Karpas-422 (cell line): ENCODE measurements at regions not wholly inside any gene's neighbourhood (a gene's known extent, or its start where the extent isn't known, plus 50 kb on each side); places are given as distances from the start of the nearest gene placed in this dataset.

Experiments
- DNase-seq: peaks from one replicate; pipeline ENCODE4 v3.0.0-alpha.2; 2015
- H2AFZ ChIP-seq: fragments of 200-600 bp; sonication (generic); 2 replicates; pipeline ENCODE4 v1.6.1; 2014; ENCODE audit warnings: antibody characterized with exemption, low read length, mixed read lengths
- H3K27ac ChIP-seq: fragments of 200-600 bp; sonication (generic); 2 replicates; pipeline ENCODE4 v1.5.1; 2014; ENCODE audit warnings: mild to moderate bottlenecking, low read length, moderate library complexity
- H3K27me3 ChIP-seq: fragments of 200-600 bp; sonication (generic); 2 replicates; pipeline ENCODE4 v1.6.1; 2014; ENCODE audit warnings: low read length, mixed read lengths
- H3K36me3 ChIP-seq: fragments of 200-600 bp; sonication (generic); 2 replicates; pipeline ENCODE4 v1.6.1; 2014; ENCODE audit warnings: low read length, mixed read lengths; ENCODE audit not compliant: insufficient read depth
- H3K4me1 ChIP-seq: fragments of 200-600 bp; sonication (generic); 2 replicates; pipeline ENCODE4 v1.6.1; 2014; ENCODE audit warnings: mild to moderate bottlenecking, low read length, mixed read lengths
- H3K4me2 ChIP-seq: fragments of 200-600 bp; sonication (generic); 2 replicates; pipeline ENCODE4 v1.6.1; 2014; ENCODE audit warnings: low read length, low read depth, mild to moderate bottlenecking; ENCODE audit not compliant: poor library complexity, severe bottlenecking
- H3K4me3 ChIP-seq: fragments of 200-600 bp; sonication (generic); 2 replicates; pipeline ENCODE4 v1.5.1; 2014; ENCODE audit warnings: mild to moderate bottlenecking, antibody characterized with exemption, low read length, mixed read lengths
- H3K79me2 ChIP-seq: fragments of 200-600 bp; sonication (generic); 2 replicates; pipeline ENCODE4 v1.6.1; 2014; ENCODE audit warnings: mild to moderate bottlenecking, low read length, mixed read lengths
- H3K9ac ChIP-seq: fragments of 200-600 bp; sonication (generic); 2 replicates; pipeline ENCODE4 v1.6.0; 2014; ENCODE audit warnings: low read length
- H3K9me2 ChIP-seq: fragments of 200-600 bp; sonication (generic), shearing (Covaris generic); replicated peaks from 2 replicates; pipeline ENCODE4 v1.6.0; 2014; ENCODE audit warnings: mild to moderate bottlenecking, low read length, moderate library complexity; ENCODE audit not compliant: insufficient read depth
- H3K9me3 ChIP-seq: fragments of 300-700, 200-600 bp; sonication (generic); 2 replicates; pipeline ENCODE4 v1.6.1; 2014; ENCODE audit warnings: low read length, mixed read lengths
- H4K20me1 ChIP-seq: fragments of 200-600 bp; sonication (generic); 2 replicates; pipeline ENCODE4 v1.6.1; 2014; ENCODE audit warnings: mild to moderate bottlenecking, antibody characterized with exemption, low read length, low read depth; ENCODE audit not compliant: insufficient read depth

GRCh38 chr9:26373616-26374015 lies 519.0 kb downstream of the CAAP1 start:
- no peak overlapping the region for H3K9ac ChIP-seq
- no peak for DNase-seq
- no peaks in the 10 kb centered on the region for H3K27me3 ChIP-seq
- no peak overlapping the region for H3K27ac ChIP-seq
- H2AFZ ChIP-seq = no peak overlapping the region
- no peak overlapping the region for H3K4me3 ChIP-seq
- no peaks in the 10 kb centered on the region for H4K20me1 ChIP-seq
- H3K4me1 ChIP-seq = no peaks in the 10 kb centered on the region
- H3K9me3 ChIP-seq = no peaks in the 10 kb centered on the region
- no peaks in the 10 kb centered on the region for H3K79me2 ChIP-seq
- H3K4me2 ChIP-seq = no peak overlapping the region
- no peaks in the 10 kb centered on the region for H3K9me2 ChIP-seq
- H3K36me3 ChIP-seq = no peaks in the 10 kb centered on the region

GRCh38 chr9:26371236-26371635 lies 521.4 kb downstream of the CAAP1 start:
- Histone ChIP-seq H3K27me3 (no peaks in the 10 kb centered on the region), H3K27ac (no peak overlapping the region), H3K9me2 (no peaks in the 10 kb centered on the region), H3K9me3 (no peaks in the 10 kb centered on the region), H3K9ac (no peak overlapping the region), H3K79me2 (no peaks in the 10 kb centered on the region), H3K4me1 (no peaks in the 10 kb centered on the region), H3K4me3 (no peak overlapping the region), H2AFZ (no peak overlapping the region), H3K4me2 (no peak overlapping the region), H4K20me1 (no peaks in the 10 kb centered on the region), H3K36me3 (no peaks in the 10 kb centered on the region)
- no peak for DNase-seq

GRCh38 chr9:26369093-26369492 lies 523.5 kb downstream of the CAAP1 start:
- Histone ChIP-seq H3K36me3 (no peaks in the 10 kb centered on the region), H3K27me3 (no peaks in the 10 kb centered on the region), H3K9me2 (no peaks in the 10 kb centered on the region; the same call in 1 of the 2 replicates), H3K9ac (no peak overlapping the region), H3K9me3 (no peaks in the 10 kb centered on the region), H3K79me2 (no peaks in the 10 kb centered on the region), H3K4me1 (no peaks in the 10 kb centered on the region), H3K4me2 (no peak overlapping the region), H4K20me1 (no peaks in the 10 kb centered on the region), H3K4me3 (no peak overlapping the region), H3K27ac (no peak overlapping the region), H2AFZ (no peak overlapping the region)
- no peak for DNase-seq

- Histone ChIP-seq H3K27ac (no peak overlapping the region), H3K9me3 (no peaks in the 10 kb centered on the region), H3K27me3 (no peaks in the 10 kb centered on the region), H3K4me3 (no peak overlapping the region), H4K20me1 (no peaks in the 10 kb centered on the region), H3K4me2 (no peak overlapping the region), H3K36me3 (no peaks in the 10 kb centered on the region), H3K9me2 (peaks cover 3% of the 10 kb centered on the region; the same call in 1 of the 2 replicates), H3K4me1 (no peaks in the 10 kb centered on the region), H3K9ac (no peak overlapping the region), H2AFZ (no peak overlapping the region), H3K79me2 (no peaks in the 10 kb centered on the region)
- no peak for DNase-seq
Observed at GRCh38 chr9:26368241-26368640, 524.4 kb downstream of the CAAP1 start.

DNA sequence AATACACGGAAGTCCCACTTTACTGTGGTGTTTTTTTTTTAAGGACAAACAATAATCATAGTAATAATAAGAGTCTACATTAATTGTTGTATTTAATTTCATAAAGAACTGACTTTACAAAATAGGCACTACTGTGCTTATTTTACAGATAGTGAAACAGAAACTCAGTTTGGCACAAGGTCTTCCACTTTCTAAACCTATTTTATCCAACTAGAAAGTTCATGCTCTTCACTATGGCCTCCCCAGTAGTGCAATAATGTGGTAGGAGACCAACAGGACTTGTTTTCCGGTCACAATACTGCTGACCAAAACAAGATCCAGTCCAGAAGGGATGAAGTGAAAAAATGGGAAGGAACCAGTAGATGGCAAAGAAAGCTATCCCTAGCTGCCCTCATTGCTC lies 531.6 kb downstream of the CAAP1 start:
- no peak overlapping the region for H3K4me3 ChIP-seq
- no peaks in the 10 kb centered on the region for H4K20me1 ChIP-seq
- H3K9ac ChIP-seq = no peak overlapping the region
- no peak for DNase-seq
- H3K36me3 ChIP-seq = no peaks in the 10 kb centered on the region
- no peaks in the 10 kb centered on the region for H3K27me3 ChIP-seq
- no peaks in the 10 kb centered on the region for H3K9me3 ChIP-seq
- no peak overlapping the region for H3K4me2 ChIP-seq
- peaks cover 3% of the 10 kb centered on the region; the same call in 1 of the 2 replicates for H3K9me2 ChIP-seq
- no peaks in the 10 kb centered on the region for H3K79me2 ChIP-seq
- no peak overlapping the region for H3K27ac ChIP-seq
- no peaks in the 10 kb centered on the region for H3K4me1 ChIP-seq
- no peak overlapping the region for H2AFZ ChIP-seq

DNA sequence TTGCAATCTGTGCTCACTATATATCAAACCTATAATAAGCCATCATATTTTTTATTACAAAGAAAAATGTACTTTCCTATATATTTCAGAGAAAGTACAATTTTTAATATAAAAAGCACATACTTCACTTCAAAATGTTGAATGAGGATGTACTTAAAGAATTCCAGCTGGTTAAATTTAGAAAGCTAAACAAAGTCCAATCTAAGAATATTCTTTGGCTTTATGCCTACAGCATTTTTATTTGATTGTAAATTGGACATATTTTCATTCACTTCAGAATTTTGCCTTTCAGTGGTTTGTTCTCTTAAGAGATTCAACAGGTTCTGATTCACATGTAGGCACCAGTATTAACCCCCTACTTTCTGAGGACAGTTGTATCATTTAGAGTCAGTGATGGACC lies 533.8 kb downstream of the CAAP1 start:
- H3K9ac ChIP-seq = no peak overlapping the region
- peaks cover 2% of the 10 kb centered on the region; the same call in 1 of the 2 replicates for H3K9me2 ChIP-seq
- no peak overlapping the region for H2AFZ ChIP-seq
- H3K27me3 ChIP-seq = no peaks in the 10 kb centered on the region
- H3K4me2 ChIP-seq = no peak overlapping the region
- no peaks in the 10 kb centered on the region for H3K79me2 ChIP-seq
- H3K27ac ChIP-seq = no peak overlapping the region
- no peak overlapping the region for H3K4me3 ChIP-seq
- no peaks in the 10 kb centered on the region for H3K36me3 ChIP-seq
- H3K4me1 ChIP-seq = no peaks in the 10 kb centered on the region
- no peaks in the 10 kb centered on the region for H3K9me3 ChIP-seq
- DNase-seq = no peak
- H4K20me1 ChIP-seq = no peaks in the 10 kb centered on the region

GRCh38 chr9:26357803-26358344 lies 534.7 kb downstream of the CAAP1 start:
- H3K4me2 ChIP-seq = no peak overlapping the region
- H3K4me1 ChIP-seq = no peaks in the 10 kb centered on the region
- H3K36me3 ChIP-seq = no peaks in the 10 kb centered on the region
- H2AFZ ChIP-seq = no peak overlapping the region
- no peaks in the 10 kb centered on the region for H3K27me3 ChIP-seq
- no peaks in the 10 kb centered on the region for H3K9me3 ChIP-seq
- H3K79me2 ChIP-seq = no peaks in the 10 kb centered on the region
- H3K9ac ChIP-seq = no peak overlapping the region
- no peak overlapping the region for H3K4me3 ChIP-seq
- no peaks in the 10 kb centered on the region for H3K9me2 ChIP-seq
- DNase-seq = no peak
- H4K20me1 ChIP-seq = no peaks in the 10 kb centered on the region
- no peak overlapping the region for H3K27ac ChIP-seq

GRCh38 chr9:26356491-26356890 lies 536.1 kb downstream of the CAAP1 start:
- Histone ChIP-seq H3K27ac (no peak overlapping the region), H3K4me1 (no peaks in the 10 kb centered on the region), H3K4me2 (no peak overlapping the region), H3K9me2 (no peaks in the 10 kb centered on the region), H3K9ac (no peak overlapping the region), H3K36me3 (no peaks in the 10 kb centered on the region), H3K27me3 (no peaks in the 10 kb centered on the region), H4K20me1 (no peaks in the 10 kb centered on the region), H3K79me2 (no peaks in the 10 kb centered on the region), H2AFZ (no peak overlapping the region), H3K9me3 (no peaks in the 10 kb centered on the region), H3K4me3 (no peak overlapping the region)
- no peak for DNase-seq
